Esophagus muscularis mucosa (tissue), 4 donors: ENCODE measurements at regions not wholly inside any gene's neighbourhood (a gene's known extent, or its start where the extent isn't known, plus 50 kb on each side); places are given as distances from the start of the nearest gene placed in this dataset.

Source experiments
- CTCF ChIP-seq, 3 experiments: fragments of 200-600 bp in 2 of 3; fragments of 450-650 bp in 1 of 3; sonication (generic) in 2 of 3; IDR thresholded peaks; one replicate each; pipeline ENCODE4 v1.5.1; 2017 to 2019; ENCODE audit warnings: antibody characterized with exemption in 3 of 3, mild to moderate bottlenecking in 2 of 3, moderate library complexity in 1 of 3
- EP300 ChIP-seq: sonication (generic); formaldehyde crosslinking; IDR thresholded peaks from one replicate; pipeline ENCODE4 v1.6.1; 2017; ENCODE audit warnings: antibody characterized with exemption
- POLR2A ChIP-seq: fragments of 450-650 bp; IDR thresholded peaks from one replicate; pipeline ENCODE4 v1.6.1; 2017; ENCODE audit warnings: antibody characterized with exemption, moderate library complexity, mild to moderate bottlenecking, low read depth
- POLR2AphosphoS5 ChIP-seq, 2 donors: sonication (generic); formaldehyde crosslinking; IDR thresholded peaks; one replicate each; pipeline ENCODE4 v1.6.1; 2017; ENCODE audit warnings: antibody characterized with exemption in 2 of 2

GRCh38 chr14:84785996-84786395, 743.9 kb upstream of the FLRT2 start:
- TF ChIP-seq CTCF (IDR thresholded peaks at IDR 0.05) (no peak), POLR2AphosphoS5 (IDR thresholded peaks at IDR 0.05) (no peak), POLR2A (no peak), EP300 (no peak)
